Adrenal gland (tissue), 5 donors: ENCODE measurements at regions not wholly inside any gene's neighbourhood (a gene's known extent, or its start where the extent isn't known, plus 50 kb on each side); places are given as distances from the start of the nearest gene placed in this dataset.

Source experiments
- CTCF ChIP-seq, 6 experiments: fragments of 450-650 bp in 4 of 6; fragments of 200-600 bp in 2 of 6; sonication (generic) in 1 of 6; IDR thresholded peaks; 1 replicate in 5 of 6; 2 replicates in 1 of 6; pipeline versions ENCODE4 v1.5.1 to v1.8.0; 2016 to 2021; ENCODE audit warnings: antibody characterized with exemption in 6 of 6, mild to moderate bottlenecking in 2 of 6, moderate library complexity in 1 of 6
- POLR2A ChIP-seq, 2 donors: fragments of 450-650 bp; IDR thresholded peaks; one replicate each; pipeline ENCODE4 v1.6.1; 2017; ENCODE audit warnings: antibody characterized with exemption in 2 of 2, mild to moderate bottlenecking in 2 of 2, moderate library complexity in 1 of 2
- donor health status: DM: no; HTN: no; CAD: no.

DNA sequence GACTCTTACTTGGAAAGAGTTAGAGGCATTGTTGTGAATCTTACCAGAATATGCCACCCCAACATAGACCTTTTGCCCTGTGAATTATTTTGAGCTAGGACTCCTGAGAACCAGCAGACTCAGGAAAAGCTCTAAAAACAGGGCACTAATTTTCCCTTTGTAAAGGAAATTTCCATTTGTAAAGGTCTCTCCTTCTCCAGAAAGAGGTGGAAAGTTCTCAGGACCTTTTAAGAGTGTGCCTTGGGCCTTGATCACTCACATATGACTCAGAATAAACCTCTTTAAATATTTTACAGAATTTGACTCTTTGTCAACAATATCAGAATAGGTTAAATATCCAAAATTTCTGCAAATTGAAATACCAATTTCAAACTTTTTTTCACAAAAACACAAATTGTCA lies 721.8 kb upstream of the NCAM2 start:
- TF ChIP-seq POLR2A (IDR thresholded peaks at IDR 0.05) (no peak), CTCF (IDR thresholded peaks at IDR 0.05) (no peak)
